Gastrocnemius medialis (tissue), 4 donors: ENCODE measurements at regions not wholly inside any gene's neighbourhood (a gene's known extent, or its start where the extent isn't known, plus 50 kb on each side); places are given as distances from the start of the nearest gene placed in this dataset.

Source experiments
- ATAC-seq, 2 donors: fragments of 150-250 bp; one replicate each; pipeline ENCODE4 v1.9.1; 2016
- DNase-seq, 2 donors: peaks; one replicate each; pipeline ENCODE4 v3.0.0-alpha.2; 2019
- H3K27ac ChIP-seq, 4 donors: fragments of 200-600 bp; sonication (generic); 1 replicate in 1 of 4; 2 replicates in 3 of 4; pipeline ENCODE4 v1.5.1; 2016 to 2018; ENCODE audit warnings: mild to moderate bottlenecking in 2 of 4, moderate library complexity in 1 of 4
- H3K27me3 ChIP-seq, 3 donors: fragments of 200-600 bp; sonication (generic) in 2 of 3; 1 replicate in 1 of 3; 2 replicates in 2 of 3; pipeline versions ENCODE4 v1.5.1 to v1.6.0; 2016 to 2019; ENCODE audit warnings: mild to moderate bottlenecking in 1 of 3, moderate library complexity in 1 of 3
- H3K36me3 ChIP-seq, 2 donors: fragments of 200-600 bp; sonication (generic) in 1 of 2; one replicate each; pipeline ENCODE4 v1.5.1; 2017 to 2018
- H3K4me1 ChIP-seq, 2 donors: fragments of 200-600 bp; sonication (generic) in 1 of 2; one replicate each; pipeline ENCODE4 v1.5.1; 2016 to 2017; ENCODE audit warnings: mild to moderate bottlenecking in 2 of 2
- H3K4me3 ChIP-seq, 4 donors: fragments of 200-600 bp; sonication (generic) in 3 of 4; 1 replicate in 1 of 4; 2 replicates in 3 of 4; pipeline ENCODE4 v1.5.1; 2016 to 2019; ENCODE audit warnings: mild to moderate bottlenecking in 2 of 4
- H3K9me3 ChIP-seq, 3 donors: fragments of 200-600 bp; sonication (generic) in 2 of 3; 1 replicate in 1 of 3; 2 replicates in 2 of 3; pipeline ENCODE4 v1.5.1; 2016 to 2019
- POLR2A ChIP-seq, 2 donors: fragments of 450-650 bp; IDR thresholded peaks; one replicate each; pipeline ENCODE4 v1.6.1; 2017; ENCODE audit warnings: antibody characterized with exemption in 2 of 2, mild to moderate bottlenecking in 2 of 2, moderate library complexity in 2 of 2
- in situ Hi-C, 4 donors: fragments of 200-750 bp; cut with MboI; loops; one replicate each; pipeline versions ENCODE4 v1.15.0 to v1.8.0; 2017; ENCODE audit warnings: low sequenced_read_pairs in 4 of 4
- intact Hi-C: fragments of 100-400 bp; cut with DNase I; formaldehyde crosslinking; loops from one replicate; pipeline ENCODE4 v1.15.1; 2023; ENCODE audit warnings: low total_unique reads
- TF ChIP-seq, protein P1 (sequence below), 5 experiments: fragments of 450-650 bp in 3 of 5; fragments of 200-600 bp in 2 of 5; sonication (generic) in 2 of 5; IDR thresholded peaks in 4 of 5; conservative IDR thresholded peaks in 1 of 5; 1 replicate in 4 of 5; 2 replicates in 1 of 5; pipeline ENCODE4 v1.5.1; 2016 to 2019; ENCODE audit warnings: antibody characterized with exemption in 5 of 5, mild to moderate bottlenecking in 3 of 5, moderate library complexity in 3 of 5

DNA sequence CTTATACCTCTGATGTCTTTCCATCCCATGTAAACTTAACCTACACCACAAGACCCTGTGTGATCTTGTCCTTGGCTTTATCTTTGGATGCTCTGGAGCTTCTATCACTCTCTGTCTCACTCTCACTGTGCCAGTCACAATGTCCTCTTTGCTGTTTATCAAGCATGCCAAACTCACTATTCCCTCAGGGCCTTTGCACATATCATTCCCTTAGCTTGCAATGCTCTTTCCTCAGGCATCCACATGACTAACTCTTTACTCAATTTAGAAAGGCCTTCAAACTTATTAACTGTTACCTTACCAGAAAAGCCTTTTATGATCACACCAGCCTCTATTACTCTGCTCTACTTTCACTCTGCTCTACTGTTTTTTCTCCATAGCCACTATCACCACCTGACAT lies 354.1 kb downstream of the RFC3 start:
- DNase-seq (no peak), ATAC-seq (no peak)
- no peak overlapping the region for H3K4me3 ChIP-seq
- H3K4me1 ChIP-seq = no peaks in the 10 kb centered on the region
- in situ Hi-C loops = no loop called here
- TF ChIP-seq, protein P1, sequence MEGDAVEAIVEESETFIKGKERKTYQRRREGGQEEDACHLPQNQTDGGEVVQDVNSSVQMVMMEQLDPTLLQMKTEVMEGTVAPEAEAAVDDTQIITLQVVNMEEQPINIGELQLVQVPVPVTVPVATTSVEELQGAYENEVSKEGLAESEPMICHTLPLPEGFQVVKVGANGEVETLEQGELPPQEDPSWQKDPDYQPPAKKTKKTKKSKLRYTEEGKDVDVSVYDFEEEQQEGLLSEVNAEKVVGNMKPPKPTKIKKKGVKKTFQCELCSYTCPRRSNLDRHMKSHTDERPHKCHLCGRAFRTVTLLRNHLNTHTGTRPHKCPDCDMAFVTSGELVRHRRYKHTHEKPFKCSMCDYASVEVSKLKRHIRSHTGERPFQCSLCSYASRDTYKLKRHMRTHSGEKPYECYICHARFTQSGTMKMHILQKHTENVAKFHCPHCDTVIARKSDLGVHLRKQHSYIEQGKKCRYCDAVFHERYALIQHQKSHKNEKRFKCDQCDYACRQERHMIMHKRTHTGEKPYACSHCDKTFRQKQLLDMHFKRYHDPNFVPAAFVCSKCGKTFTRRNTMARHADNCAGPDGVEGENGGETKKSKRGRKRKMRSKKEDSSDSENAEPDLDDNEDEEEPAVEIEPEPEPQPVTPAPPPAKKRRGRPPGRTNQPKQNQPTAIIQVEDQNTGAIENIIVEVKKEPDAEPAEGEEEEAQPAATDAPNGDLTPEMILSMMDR (IDR thresholded peaks at IDR 0.05 in 4 of 5, conservative IDR thresholded peaks at IDR 0.05 in 1 of 5) = no peak
- TF ChIP-seq POLR2A (IDR thresholded peaks at IDR 0.05) = no peak
- intact Hi-C loops = no loop called here
- H3K27me3 ChIP-seq = no peaks in the 10 kb centered on the region
- no peaks in the 10 kb centered on the region for H3K9me3 ChIP-seq
- H3K27ac ChIP-seq = no peak overlapping the region
- no peaks in the 10 kb centered on the region for H3K36me3 ChIP-seq

GRCh38 chr13:34174671-34175145 lies 356.8 kb downstream of the RFC3 start:
- in situ Hi-C loops (no loop called here), intact Hi-C loops (no loop called here)
- no peak overlapping the region for H3K4me3 ChIP-seq
- H3K27me3 ChIP-seq = no peaks in the 10 kb centered on the region
- TF ChIP-seq, protein P1 (IDR thresholded peaks at IDR 0.05 in 4 of 5, conservative IDR thresholded peaks at IDR 0.05 in 1 of 5) = no peak
- TF ChIP-seq POLR2A (IDR thresholded peaks at IDR 0.05) = no peak
- H3K36me3 ChIP-seq = no peaks in the 10 kb centered on the region
- H3K27ac ChIP-seq = no peak overlapping the region
- DNase-seq (no peak), ATAC-seq (no peak)
- H3K9me3 ChIP-seq = no peaks in the 10 kb centered on the region
- H3K4me1 ChIP-seq = no peaks in the 10 kb centered on the region

DNA sequence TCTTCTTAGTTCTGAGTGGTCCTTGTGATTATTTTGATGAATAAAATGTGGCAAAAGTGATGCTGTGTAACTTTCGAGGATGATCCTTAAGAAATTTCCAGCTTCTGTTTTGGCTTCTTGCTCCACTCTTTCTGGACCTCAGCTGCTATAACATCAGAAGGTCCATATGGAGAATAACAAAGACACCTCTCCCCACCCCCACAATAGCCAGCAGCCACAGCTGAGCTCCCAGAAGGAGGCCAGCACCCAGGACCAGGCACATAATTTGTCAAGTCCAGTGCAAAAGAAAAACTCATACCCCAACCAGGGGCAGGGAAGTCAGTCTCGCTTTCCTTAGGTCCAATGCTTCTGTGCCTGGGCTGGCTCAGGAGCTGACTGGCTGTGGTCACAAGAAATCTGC lies 357.6 kb downstream of the RFC3 start:
- no peaks in the 10 kb centered on the region for H3K9me3 ChIP-seq
- H3K36me3 ChIP-seq = no peaks in the 10 kb centered on the region
- no peak overlapping the region for H3K27ac ChIP-seq
- H3K4me1 ChIP-seq = no peaks in the 10 kb centered on the region
- no peak for TF ChIP-seq POLR2A (IDR thresholded peaks at IDR 0.05)
- TF ChIP-seq, protein P1 (IDR thresholded peaks at IDR 0.05 in 4 of 5, conservative IDR thresholded peaks at IDR 0.05 in 1 of 5) = no peak
- no peaks in the 10 kb centered on the region for H3K27me3 ChIP-seq
- intact Hi-C loops = no loop called here
- no peak overlapping the region for H3K4me3 ChIP-seq
- in situ Hi-C loops = no loop called here
- ATAC-seq = no peak
- no peak for DNase-seq

- H3K4me1 ChIP-seq = no peaks in the 10 kb centered on the region
- H3K27me3 ChIP-seq = no peaks in the 10 kb centered on the region
- no peak overlapping the region for H3K4me3 ChIP-seq
- intact Hi-C loops (no loop called here), in situ Hi-C loops (no loop called here)
- no peaks in the 10 kb centered on the region for H3K9me3 ChIP-seq
- H3K36me3 ChIP-seq = no peaks in the 10 kb centered on the region
- no peak overlapping the region for H3K27ac ChIP-seq
- ATAC-seq (no peak), DNase-seq (no peak)
- TF ChIP-seq, protein P1 (IDR thresholded peaks at IDR 0.05 in 4 of 5, conservative IDR thresholded peaks at IDR 0.05 in 1 of 5) = no peak
- no peak for TF ChIP-seq POLR2A (IDR thresholded peaks at IDR 0.05)
Observed at GRCh38 chr13:34176633-34177032, 358.7 kb downstream of the RFC3 start.

DNA sequence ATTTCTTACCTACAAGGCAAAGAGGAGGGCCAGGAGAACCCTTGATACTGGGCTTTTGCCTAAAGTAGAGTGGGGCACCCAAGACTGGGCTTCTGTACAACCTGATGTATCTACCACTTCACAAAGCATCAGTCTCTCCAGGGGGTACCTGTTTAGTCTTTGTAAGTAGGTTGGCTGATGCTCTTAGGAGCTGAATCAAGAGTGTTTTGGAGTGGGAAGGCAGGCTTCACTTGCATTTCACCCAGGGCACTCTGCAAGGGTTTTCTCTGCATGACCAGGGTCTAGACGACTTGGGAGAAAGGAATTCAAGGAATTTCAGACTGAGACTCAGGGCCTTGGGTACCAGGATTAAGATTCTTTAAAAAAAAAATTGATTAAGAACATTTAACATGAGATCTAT lies 361.5 kb downstream of the RFC3 start:
- TF ChIP-seq POLR2A (IDR thresholded peaks at IDR 0.05) = no peak
- TF ChIP-seq, protein P1 (IDR thresholded peaks at IDR 0.05 in 4 of 5, conservative IDR thresholded peaks at IDR 0.05 in 1 of 5) = no peak
- Histone ChIP-seq H3K36me3 (no peaks in the 10 kb centered on the region), H3K4me3 (no peak overlapping the region), H3K4me1 (no peaks in the 10 kb centered on the region), H3K9me3 (no peaks in the 10 kb centered on the region), H3K27ac (no peak overlapping the region), H3K27me3 (no peaks in the 10 kb centered on the region)
- intact Hi-C loops (no loop called here), in situ Hi-C loops (no loop called here)
- DNase-seq (no peak), ATAC-seq (no peak)
